IMR-90 (cell line): ENCODE measurements at regions not wholly inside any gene's neighbourhood (a gene's known extent, or its start where the extent isn't known, plus 50 kb on each side); places are given as distances from the start of the nearest gene placed in this dataset.

Source experiments
- CEBPB ChIP-seq: IDR thresholded peaks from 2 replicates; pipeline ENCODE4 v1.6.1; 2012; ENCODE audit warnings: low read depth, low read length, improper control_type of control experiment
- CTCF ChIP-seq: conservative IDR thresholded peaks from 2 replicates; pipeline ENCODE4 v1.5.1; 2012; ENCODE audit warnings: mild to moderate bottlenecking, low read depth, low read length, improper control_type of control experiment
- MAFK ChIP-seq: IDR thresholded peaks from 2 replicates; pipeline ENCODE4 v1.6.1; 2012; ENCODE audit warnings: low read depth, low read length, improper control_type of control experiment
- POLR2A ChIP-seq: IDR thresholded peaks from 2 replicates; pipeline ENCODE4 v1.6.1; 2012; ENCODE audit warnings: mild to moderate bottlenecking, low read depth, low read length
- RFX5 ChIP-seq: IDR thresholded peaks from 2 replicates; pipeline ENCODE4 v1.8.0; 2012; ENCODE audit warnings: low read depth, mild to moderate bottlenecking, low read length, moderate library complexity

- TF ChIP-seq CEBPB: no peak
- no peak for TF ChIP-seq CTCF
- TF ChIP-seq RFX5: no peak
- no peak for TF ChIP-seq MAFK
- TF ChIP-seq POLR2A: no peak
Observed at GRCh38 chr11:116348226-116348625, 424.6 kb downstream of the BUD13 start.
